WTC11 (cell line): ENCODE measurements at regions not wholly inside any gene's neighbourhood (a gene's known extent, or its start where the extent isn't known, plus 50 kb on each side); places are given as distances from the start of the nearest gene placed in this dataset.

Source experiments
- ATAC-seq: fragments of 200-7000 bp; cut with Tn5 transposase; 2 replicates; pipeline ENCODE4 v1.10.0; 2021; ENCODE audit warnings: mild to moderate bottlenecking, moderate library complexity
- CTCF ChIA-PET: fragments of 300-600 bp; sonication (Branson Sonifier 250); formaldehyde crosslinking; loops from one replicate; lab custom pipeline; 2021; ENCODE audit warnings: antibody characterized with exemption; lab: Charles Lee
- POLR2A ChIA-PET: fragments of 350-600 bp; sonication (Branson Sonifier 250); formaldehyde crosslinking; loops from one replicate; lab custom pipeline; 2021; ENCODE audit warnings: antibody characterized with exemption; lab: Charles Lee
- DNase-seq: peaks from one replicate; pipeline ENCODE4 v3.0.0; 2021; ENCODE audit warnings: low spot score
- H3K27ac Mint-ChIP-seq: 2 replicates; pipeline ENCODE4 v1.8.0; 2021; ENCODE audit warnings: mixed read lengths
- H3K27me3 Mint-ChIP-seq: 2 replicates; pipeline ENCODE4 v1.8.0; 2021; ENCODE audit warnings: low read depth, mild to moderate bottlenecking, moderate library complexity, mixed read lengths
- H3K36me3 Mint-ChIP-seq: 2 replicates; pipeline ENCODE4 v1.8.0; 2021; ENCODE audit warnings: mixed read lengths
- H3K4me1 Mint-ChIP-seq: 2 replicates; pipeline ENCODE4 v1.8.0; 2022; ENCODE audit warnings: mixed read lengths
- H3K4me3 Mint-ChIP-seq: 2 replicates; pipeline ENCODE4 v1.8.0; 2021; ENCODE audit warnings: mild to moderate bottlenecking, moderate library complexity, mixed read lengths
- H3K9me3 Mint-ChIP-seq: 2 replicates; pipeline ENCODE4 v1.8.0; 2021; ENCODE audit warnings: mixed read lengths
- ATF2 ChIP-seq: sonication (generic); formaldehyde crosslinking; IDR thresholded peaks from 2 replicates; pipeline ENCODE4 v1.8.1; 2022; ENCODE audit warnings: low read depth, missing genetic modification reagents, borderline replicate concordance
- CBFB ChIP-seq: sonication (generic); formaldehyde crosslinking; IDR thresholded peaks from 2 replicates; pipeline ENCODE4 v1.8.1; 2022; ENCODE audit warnings: mild to moderate bottlenecking, low read depth, missing genetic modification reagents
- FOXK1 ChIP-seq: sonication (generic); formaldehyde crosslinking; IDR thresholded peaks from 2 replicates; pipeline ENCODE4 v1.8.0; 2022; ENCODE audit warnings: mild to moderate bottlenecking, moderate library complexity, missing genetic modification reagents
- FOXP4 ChIP-seq: sonication (generic); formaldehyde crosslinking; IDR thresholded peaks from 2 replicates; pipeline ENCODE4 v1.8.0; 2022; ENCODE audit warnings: mild to moderate bottlenecking, missing genetic modification reagents
- JUN ChIP-seq: sonication (generic); formaldehyde crosslinking; IDR thresholded peaks from 2 replicates; pipeline ENCODE4 v1.8.0; 2023; ENCODE audit warnings: mild to moderate bottlenecking, missing genetic modification reagents
- MLX ChIP-seq: sonication (generic); formaldehyde crosslinking; IDR thresholded peaks from 2 replicates; pipeline ENCODE4 v1.8.1; 2023; ENCODE audit warnings: mild to moderate bottlenecking, missing genetic modification reagents, moderate library complexity
- NR1H2 ChIP-seq: sonication (generic); formaldehyde crosslinking; IDR thresholded peaks from 2 replicates; pipeline ENCODE4 v1.9.0; 2021; ENCODE audit warnings: mild to moderate bottlenecking, moderate library complexity, missing genetic modification reagents
- PRRX2 ChIP-seq: fragments of 250-450 bp; sonication (Bioruptor Pico); IDR thresholded peaks from 2 replicates; pipeline ENCODE4 v1.8.0; 2021; ENCODE audit warnings: mild to moderate bottlenecking
- RORB ChIP-seq: fragments of 250-450 bp; sonication (Bioruptor Pico); IDR thresholded peaks from 2 replicates; pipeline ENCODE4 v1.9.0; 2021; ENCODE audit warnings: mild to moderate bottlenecking
- STAT6 ChIP-seq: sonication (generic); formaldehyde crosslinking; conservative IDR thresholded peaks from 2 replicates; pipeline ENCODE4 v1.8.1; 2023; ENCODE audit warnings: mild to moderate bottlenecking, low read depth, missing genetic modification reagents, moderate library complexity
- TP53 ChIP-seq: sonication (generic); formaldehyde crosslinking; IDR thresholded peaks from 2 replicates; pipeline ENCODE4 v1.8.1; 2023; ENCODE audit warnings: mild to moderate bottlenecking, missing genetic modification reagents
- ZNF121 ChIP-seq: sonication (generic); formaldehyde crosslinking; IDR thresholded peaks from 2 replicates; pipeline ENCODE4 v1.8.0; 2023; ENCODE audit warnings: missing genetic modification reagents
- ZNF232 ChIP-seq: sonication (generic); formaldehyde crosslinking; IDR thresholded peaks from 2 replicates; pipeline ENCODE4 v1.8.0; 2022; ENCODE audit warnings: mild to moderate bottlenecking, missing genetic modification reagents
- ZNF317 ChIP-seq: sonication (generic); formaldehyde crosslinking; IDR thresholded peaks from 2 replicates; pipeline ENCODE4 v1.8.1; 2023; ENCODE audit warnings: low read depth, mild to moderate bottlenecking, moderate library complexity, missing genetic modification reagents, borderline replicate concordance
- ZNF396 ChIP-seq: fragments of 250-450 bp; sonication (Bioruptor Pico); IDR thresholded peaks from 2 replicates; pipeline ENCODE4 v1.8.0; 2021; ENCODE audit warnings: mild to moderate bottlenecking, moderate library complexity, borderline replicate concordance
- ZNF425 ChIP-seq: fragments of 250-450 bp; sonication (Bioruptor Pico); conservative IDR thresholded peaks from 2 replicates; pipeline ENCODE4 v1.9.0; 2021; ENCODE audit warnings: mild to moderate bottlenecking

- ChIA-PET POLR2A (no interaction called here), CTCF (interaction anchor here (1.0 kb wide), 1 partner anchor 51 kb away, joined by 3 read pairs; no protein-coding TSS in a partner anchor)
- H3K27me3 Mint-ChIP-seq, result peaks cover 2% of the 10 kb centered on the region
- TF ChIP-seq PRRX2 (no peak), ZNF317 (CRISPR knock-in tag) (peak; percentile 98), CBFB (CRISPR knock-in tag) (no peak)
- H3K36me3 Mint-ChIP-seq, result peaks cover 17% of the 10 kb centered on the region
- H3K4me1 Mint-ChIP-seq, result peaks cover 6% of the 10 kb centered on the region; the same call in 1 of the 2 replicates
- no peak overlapping the region for H3K27ac Mint-ChIP-seq
- DNase-seq (no peak), ATAC-seq (no peak)
- H3K9me3 Mint-ChIP-seq, result peaks cover 48% of the 10 kb centered on the region
- no peak overlapping the region for H3K4me3 Mint-ChIP-seq
These were observed 122.2 kb downstream of the ANXA2 start for GRCh38 chr15:60275624-60276023.

- DNase-seq (no peak), ATAC-seq (no peak)
- POLR2A ChIA-PET, result no interaction called here
- peaks cover 36% of the 10 kb centered on the region for H3K9me3 Mint-ChIP-seq
- TF ChIP-seq ZNF121 (CRISPR knock-in tag), result no peak
- TF ChIP-seq PRRX2, result no peak
- TF ChIP-seq JUN (CRISPR knock-in tag), result no peak
- no peak for TF ChIP-seq TP53 (CRISPR knock-in tag)
- TF ChIP-seq ZNF232 (CRISPR knock-in tag), result no peak
- no peak for TF ChIP-seq MLX (CRISPR knock-in tag)
- no peak for TF ChIP-seq STAT6
- TF ChIP-seq ZNF425 (CRISPR knock-in tag), result no peak
- TF ChIP-seq ZNF396 (CRISPR knock-in tag), result no peak
- no peak for TF ChIP-seq ATF2 (CRISPR knock-in tag)
- TF ChIP-seq RORB (CRISPR knock-in tag), result no peak
- TF ChIP-seq FOXK1, result no peak
- no peak for TF ChIP-seq FOXP4 (CRISPR knock-in tag)
- no peak for TF ChIP-seq NR1H2 (CRISPR knock-in tag)
- CTCF ChIA-PET, result no interaction called here
- H3K4me3 Mint-ChIP-seq, result no peak overlapping the region
- H3K36me3 Mint-ChIP-seq, result peaks cover 17% of the 10 kb centered on the region
- H3K27me3 Mint-ChIP-seq, result peaks cover 2% of the 10 kb centered on the region
- H3K27ac Mint-ChIP-seq, result no peak overlapping the region
- peaks cover 11% of the 10 kb centered on the region for H3K4me1 Mint-ChIP-seq
These were observed 118.9 kb downstream of the ANXA2 start for GRCh38 chr15:60278879-60279278.
